H1 (cell line): ENCODE measurements at regions not wholly inside any gene's neighbourhood (a gene's known extent, or its start where the extent isn't known, plus 50 kb on each side); places are given as distances from the start of the nearest gene placed in this dataset.

Experiments
- CTCF ChIA-PET: fragments of 300-600 bp; sonication (Branson Sonifier 250); formaldehyde crosslinking; loops from one replicate; lab custom pipeline; 2021; ENCODE audit not compliant: partially characterized antibody; lab: Charles Lee
- POLR2A ChIA-PET: fragments of 300-600 bp; sonication (Branson Sonifier 250); formaldehyde crosslinking; loops from one replicate; lab custom pipeline; 2021; ENCODE audit warnings: inconsistent platforms; ENCODE audit not compliant: partially characterized antibody; lab: Charles Lee
- DNase-seq, 2 experiments: peaks; one replicate each; pipeline versions ENCODE4 v3.0.0 to v3.0.0-alpha.2; 2010 to 2022; ENCODE audit warnings: low spot score in 2 of 2, low read depth in 1 of 2, mixed read lengths in 1 of 2
- FAIRE-seq: peaks from 2 replicates; lab custom pipeline; 2011; peaks lifted over from hg19 to GRCh38; lab: Jason Lieb, UNC
- H2AFZ ChIP-seq: 2 replicates; pipeline ENCODE4 v1.8.1; 2012; ENCODE audit warnings: low read length, inconsistent platforms
- H2AK5ac ChIP-seq: 2 replicates; pipeline ENCODE4 v1.6.1; 2013; ENCODE audit warnings: low read depth, low read length
- H2BK120ac ChIP-seq: replicated peaks from 2 replicates; pipeline ENCODE3; 2013; ENCODE audit warnings: low read depth, low read length, inconsistent platforms
- H2BK12ac ChIP-seq: 2 replicates; pipeline ENCODE4 v1.6.1; 2013; ENCODE audit warnings: low read depth, low read length
- H2BK15ac ChIP-seq: 2 replicates; pipeline ENCODE4 v1.6.1; 2013; ENCODE audit warnings: low read length
- H2BK20ac ChIP-seq: 2 replicates; pipeline ENCODE4 v1.6.1; 2013; ENCODE audit warnings: low read length
- H2BK5ac ChIP-seq: 2 replicates; pipeline ENCODE4 v1.6.1; 2013; ENCODE audit warnings: low read depth, low read length
- H3K14ac ChIP-seq: 2 replicates; pipeline ENCODE4 v1.6.1; 2013; ENCODE audit warnings: inconsistent platforms; ENCODE audit not compliant: insufficient read length
- H3K18ac ChIP-seq: 2 replicates; pipeline ENCODE4 v1.6.1; 2013; ENCODE audit warnings: low read length; ENCODE audit errors: extremely low read depth
- H3K23ac ChIP-seq: 2 replicates; pipeline ENCODE4 v1.6.1; 2013; ENCODE audit warnings: inconsistent platforms; ENCODE audit not compliant: insufficient read length
- H3K23me2 ChIP-seq: 2 replicates; pipeline ENCODE4 v1.6.1; 2013; ENCODE audit warnings: low read depth, low read length
- H3K27ac ChIP-seq: 2 replicates; pipeline ENCODE4 v1.6.1; 2011; ENCODE audit warnings: low read depth, low read length, inconsistent platforms
- H3K27me3 ChIP-seq, 4 experiments: replicated peaks in 1 of 4; 1 replicate in 1 of 4; 2 replicates in 3 of 4; pipeline versions ENCODE4 v1.6.1 to v1.8.1; 2011 to 2013; ENCODE audit warnings: low read length in 3 of 4, mild to moderate bottlenecking in 3 of 4, inconsistent platforms in 2 of 4, mixed read lengths in 2 of 4, moderate library complexity in 1 of 4; ENCODE audit not compliant: control insufficient read depth in 3 of 4, insufficient read depth in 3 of 4; ENCODE audit errors: extremely low read depth in 1 of 4
- H3K36me3 ChIP-seq, 4 experiments: 2 replicates each; pipeline versions ENCODE4 v1.6.1 to v1.8.1; 2011 to 2013; ENCODE audit warnings: mild to moderate bottlenecking in 4 of 4, low read length in 3 of 4, moderate library complexity in 2 of 4, control low read depth in 1 of 4, inconsistent platforms in 1 of 4; ENCODE audit not compliant: insufficient read depth in 4 of 4, control insufficient read depth in 2 of 4
- H3K4ac ChIP-seq: replicated peaks from 2 replicates; pipeline ENCODE3; 2013; ENCODE audit warnings: low read length, low read depth, mixed read lengths, inconsistent platforms; ENCODE audit not compliant: insufficient read length
- H3K4me1 ChIP-seq, 4 experiments: replicated peaks in 1 of 4; 1 replicate in 1 of 4; 2 replicates in 3 of 4; pipeline versions ENCODE4 v1.6.1 to v1.8.1; 2011 to 2013; ENCODE audit warnings: low read length in 3 of 4, inconsistent platforms in 2 of 4, mixed read lengths in 1 of 4; ENCODE audit not compliant: insufficient read depth in 4 of 4, control insufficient read depth in 3 of 4
- H3K4me2 ChIP-seq, 2 experiments: 2 replicates each; pipeline versions ENCODE4 v1.6.1 to v1.8.1; 2011 to 2013; ENCODE audit warnings: low read depth in 2 of 2, low read length in 2 of 2, control low read depth in 1 of 2, inconsistent platforms in 1 of 2, mild to moderate bottlenecking in 1 of 2; ENCODE audit not compliant: insufficient read depth in 1 of 2
- H3K4me3 ChIP-seq, 4 experiments: fragments of 200-600, 300-600 bp in 1 of 4; sonication (generic), shearing (Covaris generic), sonication (Bioruptor Twin) in 1 of 4; 2 replicates each; pipeline versions ENCODE4 v1.5.1 to v1.8.1; 2011 to 2016; ENCODE audit warnings: low read length in 4 of 4, low read depth in 3 of 4, control low read depth in 2 of 4, inconsistent platforms in 2 of 4, mild to moderate bottlenecking in 2 of 4, mixed read lengths in 1 of 4, moderate library complexity in 1 of 4; ENCODE audit not compliant: insufficient read depth in 2 of 4; ENCODE audit errors: extremely low read depth in 1 of 4
- H3K56ac ChIP-seq: replicated peaks from 2 replicates; pipeline ENCODE3; 2013; ENCODE audit warnings: low read depth, mild to moderate bottlenecking, mixed read lengths, low read length, inconsistent platforms; ENCODE audit not compliant: insufficient read length
- H3K79me1 ChIP-seq: 2 replicates; pipeline ENCODE4 v1.6.1; 2013; ENCODE audit warnings: low read depth, low read length, control low read depth
- H3K79me2 ChIP-seq, 2 experiments: 2 replicates each; pipeline versions ENCODE4 v1.6.1 to v1.8.1; 2012 to 2013; ENCODE audit warnings: low read length in 2 of 2, mild to moderate bottlenecking in 2 of 2, inconsistent platforms in 1 of 2; ENCODE audit not compliant: insufficient read depth in 2 of 2, control insufficient read depth in 1 of 2
- H3K9ac ChIP-seq, 4 experiments: replicated peaks in 1 of 4; 1 replicate in 1 of 4; 2 replicates in 3 of 4; pipeline versions ENCODE4 v1.6.1 to v1.8.1; 2011 to 2013; ENCODE audit warnings: low read depth in 3 of 4, low read length in 3 of 4, control low read depth in 2 of 4, mild to moderate bottlenecking in 2 of 4, moderate library complexity in 2 of 4, inconsistent platforms in 1 of 4; ENCODE audit errors: extremely low read depth in 1 of 4
- H3K9me3 ChIP-seq, 2 experiments: 2 replicates each; pipeline versions ENCODE4 v1.6.1 to v1.8.1; 2012 to 2013; ENCODE audit warnings: mild to moderate bottlenecking in 2 of 2, moderate library complexity in 2 of 2, control low read depth in 1 of 2, inconsistent platforms in 1 of 2, low read depth in 1 of 2, low read length in 1 of 2, mixed read lengths in 1 of 2; ENCODE audit not compliant: insufficient read depth in 2 of 2
- H4K20me1 ChIP-seq, 2 experiments: replicated peaks in 1 of 2; 2 replicates each; pipeline versions ENCODE3 to v1.8.1; 2011 to 2013; ENCODE audit warnings: inconsistent platforms in 2 of 2, low read length in 2 of 2, mild to moderate bottlenecking in 1 of 2; ENCODE audit not compliant: insufficient read depth in 2 of 2, control insufficient read depth in 1 of 2
- H4K5ac ChIP-seq: 2 replicates; pipeline ENCODE4 v1.6.1; 2013; ENCODE audit warnings: low read length, low read depth, mixed read lengths, inconsistent platforms; ENCODE audit not compliant: insufficient read length
- H4K8ac ChIP-seq: 2 replicates; pipeline ENCODE4 v1.8.0; 2013; ENCODE audit warnings: mild to moderate bottlenecking, moderate library complexity, low read length, inconsistent platforms; ENCODE audit not compliant: insufficient read depth; ENCODE audit errors: extremely low read depth
- H4K91ac ChIP-seq: replicated peaks from 2 replicates; pipeline ENCODE3; 2013; ENCODE audit warnings: low read length, mixed read lengths, inconsistent platforms; ENCODE audit not compliant: insufficient read length
- ATF2 ChIP-seq: IDR thresholded peaks from 2 replicates; pipeline ENCODE4 v1.6.1; 2012; ENCODE audit warnings: low read length, inconsistent platforms
- CTBP2 ChIP-seq: IDR thresholded peaks from 2 replicates; pipeline ENCODE4 v1.7.0; 2011; ENCODE audit warnings: borderline replicate concordance, mild to moderate bottlenecking, moderate library complexity, mixed read lengths, low read length; ENCODE audit not compliant: insufficient read depth, insufficient read length
- EP300 ChIP-seq, 2 experiments: IDR thresholded peaks; 1 replicate in 1 of 2; 2 replicates in 1 of 2; pipeline ENCODE4 v1.6.1; 2011 to 2012; ENCODE audit warnings: low read depth in 2 of 2, low read length in 2 of 2, mild to moderate bottlenecking in 2 of 2, borderline replicate concordance in 1 of 2, inconsistent platforms in 1 of 2, moderate library complexity in 1 of 2
- NRF1 ChIP-seq: IDR thresholded peaks from 2 replicates; pipeline ENCODE4 v1.6.1; 2011; ENCODE audit warnings: mild to moderate bottlenecking, low read depth, low read length, improper control_type of control experiment
- RNF2 ChIP-seq: fragments of 200-900, 300-1000 bp; sonication (generic); IDR thresholded peaks from 2 replicates; pipeline ENCODE4 v1.7.1; 2016; ENCODE audit warnings: borderline replicate concordance, low read depth, mild to moderate bottlenecking, antibody characterized with exemption, low read length; ENCODE audit not compliant: poor library complexity, severe bottlenecking; ENCODE audit errors: missing control alignments
- SP2 ChIP-seq: IDR thresholded peaks from 2 replicates; pipeline ENCODE4 v1.6.1; 2012; ENCODE audit warnings: mild to moderate bottlenecking, low read length, inconsistent platforms
- WGBS, 2 experiments: shearing (Covaris generic) in 1 of 2; methylation state at CpG; one replicate each; pipeline versions ENCODE4 v1.1.6 to v1.1.7; 2013 to 2015; ENCODE audit warnings: low lambda C conversion rate in 2 of 2, mixed read lengths in 2 of 2, inconsistent platforms in 1 of 2, low coverage in 1 of 2, missing lambda C conversion rate in 1 of 2; ENCODE audit not compliant: insufficient replicate concordance in 2 of 2, insufficient coverage in 1 of 2, insufficient read length in 1 of 2; ENCODE audit errors: extremely low coverage in 1 of 2, missing lambda C conversion rate in 1 of 2; 5-methylcytosine and 5-hydroxymethylcytosine counted together

- CTCF ChIA-PET: no interaction called here
- Histone ChIP-seq H3K27ac (no peak overlapping the region), H3K23me2 (no peaks in the 10 kb centered on the region), H3K9me3 (no peaks in the 10 kb centered on the region), H3K18ac (no peak overlapping the region), H4K91ac (no peak overlapping the region), H2BK20ac (no peak overlapping the region), H2BK12ac (no peak overlapping the region), H3K4me1 (no peaks in the 10 kb centered on the region; a peak in 1 of 7 replicates), H2BK5ac (no peak overlapping the region), H3K27me3 (no peaks in the 10 kb centered on the region), H2AFZ (no peak overlapping the region; the same call in 1 of the 2 replicates), H3K36me3 (no peaks in the 10 kb centered on the region; a peak in 1 of 8 replicates), H3K4me2 (no peak overlapping the region), H3K4me3 (no peak overlapping the region), H3K14ac (no peak overlapping the region), H2BK120ac (no peak overlapping the region), H3K23ac (no peak overlapping the region), H3K56ac (no peak overlapping the region), H3K79me1 (no peaks in the 10 kb centered on the region), H4K5ac (no peak overlapping the region), H3K9ac (no peak overlapping the region), H3K79me2 (no peaks in the 10 kb centered on the region), H4K8ac (no peak overlapping the region), H2BK15ac (no peak overlapping the region), H2AK5ac (no peak overlapping the region), H3K4ac (no peak overlapping the region), H4K20me1 (no peaks in the 10 kb centered on the region)
- FAIRE-seq: no peak
- no peak for TF ChIP-seq CTBP2
- no peak for TF ChIP-seq NRF1
- no peak for TF ChIP-seq EP300 (IDR thresholded peaks at IDR 0.05; ENCODE audit: borderline replicate concordance in 1 of 2, low read depth in 2 of 2, low read length in 2 of 2)
- no peak for TF ChIP-seq SP2
- no peak for TF ChIP-seq ATF2
- no peak for TF ChIP-seq RNF2
- 88% methylated on average over 5 of the region's 5 CpGs; no CpG with 5 or more reads in 1 of the 2 experiments for WGBS, 2 experiments
- POLR2A ChIA-PET: no interaction called here
- no peak for DNase-seq
Measured at GRCh38 chr11:106466521-106467080, 389.1 kb downstream of the AASDHPPT start.
